ENCODE measurements at regions not wholly inside any gene's neighbourhood (a gene's known extent, or its start where the extent isn't known, plus 50 kb on each side); places are given as distances from the start of the nearest gene placed in this dataset.

DNA sequence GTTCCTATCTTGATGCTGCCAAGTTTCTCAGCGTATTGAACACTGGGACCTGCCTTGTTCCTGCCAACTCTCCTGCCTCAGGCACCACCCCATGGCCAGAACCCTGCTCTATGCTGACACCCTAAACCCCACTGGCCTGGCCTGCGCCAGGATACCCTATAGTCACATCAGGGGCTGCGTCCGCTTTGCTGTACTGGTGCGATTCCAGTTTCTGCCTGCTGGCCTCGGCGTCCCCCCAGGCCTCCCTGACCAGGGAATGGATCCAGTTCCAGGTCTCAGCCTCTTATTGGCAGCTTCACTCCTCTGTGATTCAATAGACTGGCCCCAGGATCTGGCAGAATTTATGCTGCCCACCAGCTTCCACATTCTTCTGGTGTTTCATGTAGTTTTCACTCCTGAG, 55.0 kb downstream of the GPR6 start:
- no peak for ATAC-seq

DNA sequence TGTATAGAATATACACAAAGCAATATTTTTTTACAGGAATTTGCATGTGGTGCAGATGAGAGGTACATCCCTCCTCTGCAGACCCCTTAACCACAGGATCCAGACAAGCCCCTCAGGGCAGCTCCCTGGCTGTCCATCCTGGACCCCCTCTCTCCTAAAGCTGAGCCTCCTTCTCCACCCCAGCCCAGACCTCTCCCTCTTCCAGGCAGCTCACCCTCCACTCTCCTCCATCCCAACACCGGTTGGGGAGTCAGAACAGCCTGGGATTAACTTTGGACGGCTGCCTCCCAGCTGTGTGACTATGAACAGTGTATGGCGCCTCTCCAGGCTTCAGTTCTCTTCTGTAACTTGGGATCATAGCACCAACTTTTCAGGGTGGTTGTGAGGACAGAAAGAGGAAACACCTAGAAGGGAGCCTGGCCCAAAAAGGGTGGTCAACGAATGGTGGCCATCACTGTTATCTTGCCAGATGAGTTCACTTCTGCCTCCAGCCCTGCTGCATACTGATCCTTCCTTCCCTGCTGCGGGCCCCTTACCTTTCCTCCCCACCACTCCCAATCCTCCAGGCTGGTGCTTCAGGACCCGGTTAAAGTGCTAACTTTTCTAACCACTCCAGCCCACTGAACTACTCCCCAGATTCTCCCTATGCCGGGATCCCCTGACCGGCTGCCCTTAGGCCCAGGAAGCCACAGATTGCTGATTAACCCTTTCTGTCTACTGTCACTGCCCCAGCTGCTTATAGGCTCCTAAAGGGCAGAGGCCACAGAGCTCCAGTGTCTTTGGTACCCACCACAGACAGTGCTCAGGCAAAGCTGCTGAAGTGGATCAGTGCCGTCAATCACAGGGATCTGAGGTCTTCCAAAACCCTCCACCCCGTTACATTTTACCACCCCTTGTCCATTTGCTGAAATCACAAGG, 55.9 kb downstream of the GPR6 start:
- no peak for ATAC-seq

DNA sequence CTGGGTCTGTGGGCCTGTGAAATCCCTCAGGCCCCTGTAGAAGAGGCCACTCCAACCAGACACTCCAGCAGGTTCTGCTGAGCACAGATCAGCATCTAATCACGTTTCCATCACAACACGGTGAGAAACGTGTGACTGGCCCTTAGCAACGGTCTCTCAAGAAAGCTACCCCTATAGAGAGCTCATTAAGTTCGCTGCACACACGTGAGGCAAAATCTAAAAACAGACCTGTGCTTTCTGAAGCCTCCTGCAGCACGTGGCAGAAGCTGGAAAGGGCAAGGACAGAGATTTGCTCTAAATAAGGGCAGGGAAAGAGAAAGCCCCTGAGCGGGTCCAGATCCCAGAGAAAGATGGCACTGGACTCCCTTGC, 56.5 kb downstream of the GPR6 start:
- no peak for ATAC-seq

GRCh38 chr6:110035321-110035720, 57.2 kb downstream of the GPR6 start:
- ATAC-seq = no peak

DNA sequence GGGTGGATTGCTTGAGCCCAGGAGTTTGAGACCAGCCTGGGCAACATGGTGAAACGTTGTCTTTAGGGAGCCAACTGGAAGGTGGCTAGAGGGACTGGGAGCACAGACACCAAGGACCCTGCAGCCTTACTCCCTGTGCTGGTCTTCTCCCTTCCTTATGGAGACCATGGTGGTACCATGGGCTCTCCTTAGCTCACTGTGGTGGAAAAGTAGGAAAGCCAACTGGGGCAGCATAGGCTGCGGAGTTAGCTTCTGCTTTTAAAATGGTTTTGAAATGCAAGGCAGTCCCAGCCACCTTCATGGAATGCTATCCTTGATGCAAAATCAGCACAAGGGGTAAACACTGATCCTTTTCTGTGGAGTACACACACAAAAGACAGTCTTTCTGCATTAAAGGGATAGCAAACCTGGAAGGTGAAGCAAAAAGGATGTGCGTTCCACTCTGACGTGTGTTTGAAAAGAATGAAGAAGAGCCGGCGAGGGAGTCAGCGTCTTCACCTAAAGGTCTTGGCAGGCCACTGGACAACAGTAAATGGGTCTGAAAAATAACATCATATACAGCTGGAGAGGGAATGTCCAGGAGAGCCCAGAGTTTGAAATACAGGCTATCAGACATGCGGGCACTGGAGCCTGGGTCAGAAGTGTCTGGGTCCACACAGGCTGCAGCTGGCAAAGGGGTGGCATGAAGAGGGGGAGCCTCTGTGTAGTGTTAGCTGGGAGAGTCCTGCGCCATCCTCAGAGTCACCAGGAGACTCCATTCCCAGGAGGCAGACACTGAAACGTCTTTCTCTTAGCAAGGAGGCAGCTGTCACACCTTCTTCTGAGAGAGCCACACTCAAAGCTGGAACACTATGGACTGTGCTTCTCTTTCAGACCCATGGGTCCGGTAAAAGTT, 58.5 kb downstream of the GPR6 start:
- no peak for ATAC-seq

GRCh38 chr6:110037726-110038295, 59.7 kb downstream of the GPR6 start:
- no peak for ATAC-seq

- peak; percentile 89 for ATAC-seq
Measured at GRCh38 chr6:110039364-110039980, 61.4 kb downstream of the GPR6 start.

GRCh38 chr6:110039981-110040383, 61.9 kb downstream of the GPR6 start:
- ATAC-seq = peak; percentile 56

GRCh38 chr6:110040716-110041115, 62.6 kb downstream of the GPR6 start:
- ATAC-seq = no peak

GRCh38 chr6:110041126-110041525, 63.0 kb downstream of the GPR6 start:
- ATAC-seq = no peak

DNA sequence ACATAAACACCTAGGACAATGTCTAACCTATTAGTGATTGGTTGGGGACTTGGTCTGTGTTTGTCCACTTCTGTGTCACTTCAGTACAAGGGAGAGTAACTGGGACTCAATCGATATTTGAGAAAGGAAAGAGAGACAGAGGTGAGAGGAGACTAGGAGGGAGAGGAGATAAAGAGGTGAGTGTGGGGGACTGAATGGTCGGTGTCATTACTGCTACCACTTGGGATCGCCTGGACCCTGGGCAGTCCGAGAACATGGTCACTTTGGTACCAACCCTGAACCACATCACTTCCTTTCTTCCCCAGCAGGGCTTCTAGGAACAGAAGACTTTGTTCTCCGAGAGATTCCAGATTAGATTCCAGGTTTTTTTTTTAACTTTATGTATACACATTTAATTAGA, 63.7 kb downstream of the GPR6 start:
- ATAC-seq = no peak

- no peak for ATAC-seq
Measured at GRCh38 chr6:110042670-110043296, 64.7 kb downstream of the GPR6 start.

DNA sequence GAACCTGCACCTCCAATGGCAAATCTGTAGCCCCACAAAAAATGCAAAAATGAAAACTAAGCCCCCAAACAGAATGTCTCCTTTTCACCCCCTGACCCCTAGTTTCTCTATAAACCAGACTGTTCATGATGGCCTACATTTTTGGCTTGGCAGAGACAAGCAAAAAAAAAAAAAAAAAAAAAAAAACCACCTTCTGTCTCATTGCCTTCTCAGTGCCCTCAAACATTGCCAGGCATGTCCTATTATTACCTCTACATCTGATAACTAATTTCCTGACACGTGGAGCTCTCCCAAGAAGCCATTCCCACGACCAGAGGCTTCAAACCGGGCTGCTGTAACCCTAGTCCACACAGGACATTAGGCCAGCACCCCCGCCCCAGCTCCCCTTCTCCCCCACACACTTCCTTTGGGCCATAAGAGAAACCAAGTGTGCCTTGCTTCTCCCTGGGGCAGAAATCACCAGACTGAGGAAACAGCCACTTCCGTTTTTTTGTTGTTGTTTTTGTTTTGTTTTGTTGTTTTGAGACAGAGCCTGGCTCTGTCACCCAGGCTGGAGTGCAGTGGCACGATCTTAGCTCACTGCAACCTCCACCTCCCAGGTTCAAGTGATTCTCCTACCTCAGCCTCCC, 65.4 kb downstream of the GPR6 start:
- ATAC-seq = no peak

DNA sequence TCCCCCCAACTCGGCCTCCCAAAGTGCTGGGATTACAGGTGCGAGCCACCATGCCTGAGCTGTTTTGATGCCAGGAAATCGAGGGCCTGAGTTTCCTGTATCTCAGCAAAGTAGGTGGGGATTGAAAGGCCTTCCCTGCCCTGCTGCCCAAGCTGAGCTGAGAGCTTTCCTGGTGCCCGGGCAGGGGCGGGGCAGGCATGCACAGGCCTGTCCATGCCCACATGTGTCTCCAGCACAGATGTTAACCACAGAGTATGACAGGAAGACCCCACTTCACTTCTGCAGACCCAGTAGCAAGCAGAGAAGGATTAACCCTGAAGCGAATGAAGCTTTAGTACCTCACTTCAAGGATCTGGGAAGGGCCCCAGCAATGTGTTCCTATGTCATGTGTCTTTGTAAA, 66.0 kb downstream of the GPR6 start:
- peak; percentile 48 for ATAC-seq

DNA sequence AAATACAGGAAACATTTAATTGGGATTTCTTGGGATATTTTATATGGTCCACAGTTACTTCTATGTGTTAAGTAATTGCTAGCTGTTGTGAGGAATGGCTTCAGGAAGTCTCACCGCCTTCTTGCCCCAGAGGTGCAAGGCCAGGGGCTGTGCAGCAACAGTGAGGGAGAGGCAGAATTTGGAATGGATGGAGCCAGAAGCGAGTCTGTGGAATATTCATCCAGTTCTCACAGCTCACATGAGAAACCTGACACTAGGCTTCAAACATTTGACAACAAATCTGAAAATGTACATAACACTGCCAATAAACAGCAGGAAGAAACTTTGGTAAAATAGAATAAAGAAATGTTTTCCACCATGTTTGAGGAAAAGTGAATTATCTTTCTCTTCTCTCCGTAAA, 66.5 kb downstream of the GPR6 start:
- ATAC-seq = no peak

DNA sequence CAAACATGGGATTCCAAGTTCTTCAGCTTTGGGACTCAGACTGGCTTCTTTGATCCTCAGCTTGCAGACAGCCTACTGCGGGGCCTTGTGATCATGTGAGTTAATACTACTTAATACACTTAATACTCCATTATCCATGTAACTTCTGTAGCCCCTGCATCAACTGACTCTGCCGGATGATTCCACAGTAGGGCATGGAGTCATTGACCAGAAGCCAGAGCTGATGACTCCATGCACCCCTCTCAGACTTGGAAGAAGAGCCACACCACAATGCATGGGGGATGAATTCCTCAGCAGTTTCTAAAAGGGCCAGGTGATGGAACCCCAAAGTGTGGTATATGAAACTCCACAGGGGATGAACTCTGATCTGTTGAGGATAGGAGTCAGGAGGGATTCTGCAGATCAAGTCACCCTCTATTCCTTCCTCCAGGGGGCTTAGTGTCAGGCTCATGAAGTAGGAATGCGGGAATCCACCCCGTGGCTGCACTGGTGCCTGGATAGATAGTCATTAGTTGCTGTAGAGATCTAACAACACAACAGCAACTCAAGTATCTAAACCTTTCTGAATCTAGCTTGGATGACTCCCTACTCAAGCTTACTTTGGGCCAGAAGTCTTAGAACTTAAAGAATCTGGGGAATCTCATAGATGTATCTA, 70.2 kb downstream of the GPR6 start:
- no peak for ATAC-seq

DNA sequence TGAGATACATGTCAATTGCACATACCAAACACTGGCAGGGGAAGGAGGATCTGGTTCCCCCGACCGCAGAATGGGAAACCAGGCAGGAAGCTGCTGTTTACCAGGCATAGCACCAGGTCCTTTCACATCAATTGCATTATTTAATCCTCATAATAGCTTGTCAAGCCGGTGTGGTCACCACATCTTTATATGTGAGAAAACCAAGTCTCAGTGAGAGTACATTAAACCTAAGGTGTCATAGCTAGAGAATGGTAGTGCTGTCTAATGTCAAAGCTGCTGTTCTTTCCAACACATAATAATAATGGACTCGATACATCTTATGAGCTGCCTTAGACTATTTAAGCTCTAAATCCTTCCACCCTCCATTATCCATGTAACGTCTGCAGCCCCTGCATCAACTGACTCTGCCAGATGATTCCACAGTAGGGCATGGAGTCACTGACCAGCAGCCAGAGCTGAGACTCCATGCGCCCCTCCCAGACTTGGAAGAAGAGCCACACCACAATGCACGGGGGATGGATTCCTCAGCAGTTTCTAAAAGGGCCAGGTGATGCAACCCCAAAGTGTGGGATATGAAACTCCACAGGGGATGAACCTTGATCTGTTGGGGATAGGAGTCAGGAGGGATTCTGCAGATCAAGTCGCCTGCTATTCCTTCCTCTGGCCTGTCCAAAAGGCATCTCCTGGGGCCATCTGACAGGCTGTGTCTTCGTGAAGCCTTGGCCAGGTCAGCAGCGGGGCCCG, 71.8 kb downstream of the GPR6 start:
- ATAC-seq = peak; percentile 15

All from esophagus mucosa (tissue), 1 donor.